Activated T-cell treated with anti-CD3 and anti-CD28 coated beads for 48 hours (primary cell): ENCODE measurements at regions not wholly inside any gene's neighbourhood (a gene's known extent, or its start where the extent isn't known, plus 50 kb on each side); places are given as distances from the start of the nearest gene placed in this dataset.
"Not testable (repeated sequence)": the region's sequence is repeated elsewhere in the genome, so short reads cannot be mapped to it uniquely, and the experiment has no call there.

ENCODE experiments used
- DNase-seq: peaks from one replicate; pipeline ENCODE4 v3.0.0-alpha.2; 2020; ENCODE audit warnings: low read depth

DNA sequence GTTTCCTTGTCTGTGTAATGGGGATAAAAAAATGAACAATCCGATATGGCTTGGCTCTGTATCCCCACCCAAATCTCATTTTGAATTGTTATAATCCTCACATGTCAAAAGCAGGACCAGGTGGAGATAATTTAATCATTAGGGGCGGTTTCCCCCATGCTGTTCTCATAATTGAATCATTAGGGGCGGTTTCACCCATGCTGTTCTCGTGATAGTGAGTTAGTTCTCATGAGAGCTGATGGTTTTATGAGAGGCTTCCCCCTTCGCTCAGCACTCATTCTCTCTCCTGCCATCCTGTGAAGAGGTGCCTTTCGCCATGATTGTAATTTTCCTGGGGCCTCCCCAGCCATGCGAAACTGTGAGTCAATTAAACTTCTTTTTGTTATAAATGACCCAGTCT, 633.5 kb downstream of the RAPGEF2 start:
- no peak for DNase-seq

- no peak for DNase-seq
Measured at GRCh38 chr4:159743971-159744370, 641.1 kb downstream of the RAPGEF2 start.

DNA sequence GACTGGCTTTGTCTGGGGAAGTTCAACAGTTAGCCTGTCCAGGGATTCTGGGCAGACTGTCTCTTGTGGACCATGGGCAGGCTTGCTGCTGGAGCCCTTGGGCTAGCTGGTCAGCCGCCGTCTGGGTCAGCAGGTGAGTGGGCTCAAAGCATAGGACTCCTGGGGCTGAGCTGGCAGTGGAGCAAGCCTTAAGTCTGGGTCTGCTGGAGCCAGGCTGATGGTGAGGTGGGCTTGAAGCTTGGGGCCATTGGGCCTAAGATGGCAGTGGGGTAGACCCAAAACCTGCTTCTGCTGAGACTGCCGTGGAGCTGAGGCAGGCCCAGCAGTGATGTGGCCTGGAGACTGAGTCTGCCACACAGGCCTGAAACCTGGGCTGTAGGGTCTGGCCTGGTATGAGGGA, 645.1 kb downstream of the RAPGEF2 start:
- DNase-seq, result no peak

DNA sequence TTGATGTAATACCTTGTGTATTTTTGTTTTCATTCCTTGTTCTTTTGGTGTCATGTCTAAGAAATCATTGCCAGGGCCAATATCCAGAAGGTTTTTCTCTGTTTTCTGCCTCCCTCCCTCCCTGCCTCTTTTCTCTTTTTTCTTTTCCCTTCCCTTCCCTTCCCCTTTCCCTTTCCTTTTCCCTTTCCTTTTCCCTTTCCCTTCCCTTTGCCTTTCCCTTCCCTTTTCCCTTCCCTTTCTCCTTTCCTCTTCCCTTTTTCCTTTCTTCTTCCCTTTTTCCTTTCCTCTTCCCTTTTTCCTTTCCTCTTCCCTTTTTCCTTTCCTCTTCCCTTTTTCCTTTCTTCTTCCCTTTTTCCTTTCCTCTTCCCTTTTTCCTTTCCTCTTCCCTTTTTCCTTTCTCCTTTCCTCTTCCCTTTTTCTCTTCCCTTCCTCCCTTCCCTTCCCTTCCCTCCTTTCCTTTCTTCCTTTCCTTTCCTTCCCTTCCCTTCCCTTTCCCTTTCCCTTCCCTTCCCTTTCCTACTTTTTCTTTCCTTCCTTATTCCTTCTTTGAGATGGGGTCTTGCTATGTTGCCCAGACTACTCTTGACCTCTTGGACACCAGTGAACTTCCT, 646.1 kb downstream of the RAPGEF2 start:
- DNase-seq, result no peak

DNA sequence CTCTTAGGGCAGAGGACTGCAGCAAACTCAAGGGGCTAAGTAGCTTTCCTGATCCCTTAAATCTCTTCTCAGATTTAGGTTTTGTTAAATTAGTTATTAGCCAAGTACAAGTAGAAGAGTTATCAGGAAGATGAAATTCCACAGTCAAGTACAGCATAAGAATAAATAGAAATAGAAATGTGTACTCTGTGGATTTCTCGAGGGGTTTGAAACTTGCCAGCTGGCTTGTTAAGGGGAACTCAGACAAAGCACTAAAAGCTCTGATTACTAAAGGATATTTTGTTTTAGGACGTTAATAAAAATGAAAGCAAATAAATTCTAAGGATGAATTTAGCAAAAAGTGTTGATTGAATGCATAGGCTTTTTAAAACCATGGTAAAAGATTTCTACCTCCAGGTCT, 654.6 kb downstream of the RAPGEF2 start:
- no peak for DNase-seq

GRCh38 chr4:159758061-159758460, 655.2 kb downstream of the RAPGEF2 start:
- no peak for DNase-seq

- DNase-seq, result no peak
Measured at GRCh38 chr4:159762672-159763071, 659.8 kb downstream of the RAPGEF2 start.

- DNase-seq, result no peak
Measured at GRCh38 chr4:159764343-159764952, 661.6 kb downstream of the RAPGEF2 start.

DNA sequence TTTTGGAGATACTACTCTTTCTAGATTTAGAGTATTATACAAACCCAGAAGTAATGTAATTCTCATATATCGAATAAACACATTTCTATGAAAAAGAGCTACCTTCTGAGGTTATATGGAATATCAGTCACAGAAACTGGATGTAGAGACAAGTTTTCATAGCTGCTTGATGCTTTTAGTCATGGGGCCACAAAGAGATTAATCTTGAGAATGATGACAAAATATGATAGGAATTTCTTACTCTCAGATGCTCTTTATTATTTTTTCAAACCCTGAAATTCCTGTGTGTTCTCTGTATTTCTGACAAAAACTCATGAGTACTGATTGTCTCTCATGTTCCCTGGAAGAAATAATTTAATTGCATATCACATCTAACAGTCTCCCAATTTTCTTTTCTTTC, 662.5 kb downstream of the RAPGEF2 start:
- no peak for DNase-seq

- no peak for DNase-seq
Measured at GRCh38 chr4:159766241-159766640, 663.4 kb downstream of the RAPGEF2 start.

- DNase-seq, result no peak
Measured at GRCh38 chr4:159767406-159767805, 664.5 kb downstream of the RAPGEF2 start.

DNA sequence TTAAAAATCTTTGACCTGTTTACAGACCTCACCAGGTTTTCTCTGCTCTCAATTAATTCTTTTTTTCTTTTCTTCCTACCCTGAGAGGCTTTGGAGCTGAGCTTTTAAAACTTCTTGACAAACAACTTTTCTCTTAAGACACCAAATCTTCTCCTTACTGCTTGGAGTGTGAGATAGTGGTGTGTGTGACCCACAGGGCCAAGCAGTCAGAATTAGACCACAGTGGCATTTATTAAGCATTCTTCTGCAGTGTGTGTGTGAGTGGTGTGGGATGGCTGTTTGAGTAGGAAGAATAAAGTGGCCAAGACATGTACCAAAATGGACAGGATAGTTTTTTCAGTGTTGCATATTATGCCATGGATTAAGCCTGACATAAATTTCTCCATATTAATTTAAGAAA, 665.1 kb downstream of the RAPGEF2 start:
- no peak for DNase-seq

- DNase-seq, result no peak
Measured at GRCh38 chr4:159770401-159770800, 667.5 kb downstream of the RAPGEF2 start.

DNA sequence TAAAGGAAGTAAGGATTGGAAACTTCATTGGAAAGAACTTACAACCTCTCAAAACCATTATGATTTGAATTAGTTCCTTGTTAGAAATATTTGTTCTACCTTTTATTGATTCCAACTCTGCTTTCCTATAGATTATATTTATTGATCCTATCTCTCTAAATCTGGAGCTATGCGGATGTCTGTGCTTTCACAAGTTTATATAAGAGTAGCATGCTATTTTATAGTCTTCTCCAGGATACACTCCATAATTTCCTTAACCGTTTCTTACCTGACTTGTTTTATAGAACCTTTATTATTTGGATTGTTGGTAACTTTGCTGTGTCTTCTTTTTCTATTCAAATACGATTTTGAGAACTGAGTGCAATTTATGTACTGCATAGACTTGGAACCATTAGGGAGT, 668.1 kb downstream of the RAPGEF2 start:
- no peak for DNase-seq

DNA sequence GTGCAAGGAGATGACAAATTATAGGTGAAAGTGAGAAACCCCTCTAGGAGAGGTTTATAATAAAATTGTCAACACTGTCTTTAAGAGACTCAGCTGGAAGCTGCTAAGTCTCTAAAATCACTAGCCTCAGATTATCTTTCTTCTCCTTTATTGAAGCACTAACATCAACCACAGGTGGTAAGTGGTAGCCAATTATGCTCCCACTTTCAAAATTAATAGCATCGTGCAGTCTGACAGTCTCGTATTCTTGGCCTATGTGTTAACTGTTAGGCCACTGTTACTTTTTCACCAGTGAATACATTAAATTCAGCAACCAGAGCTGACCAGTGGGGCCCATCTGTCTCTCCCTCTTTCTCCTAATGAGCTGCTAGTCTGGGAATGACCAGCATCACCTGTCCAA, 674.1 kb downstream of the RAPGEF2 start:
- DNase-seq, result no peak

DNA sequence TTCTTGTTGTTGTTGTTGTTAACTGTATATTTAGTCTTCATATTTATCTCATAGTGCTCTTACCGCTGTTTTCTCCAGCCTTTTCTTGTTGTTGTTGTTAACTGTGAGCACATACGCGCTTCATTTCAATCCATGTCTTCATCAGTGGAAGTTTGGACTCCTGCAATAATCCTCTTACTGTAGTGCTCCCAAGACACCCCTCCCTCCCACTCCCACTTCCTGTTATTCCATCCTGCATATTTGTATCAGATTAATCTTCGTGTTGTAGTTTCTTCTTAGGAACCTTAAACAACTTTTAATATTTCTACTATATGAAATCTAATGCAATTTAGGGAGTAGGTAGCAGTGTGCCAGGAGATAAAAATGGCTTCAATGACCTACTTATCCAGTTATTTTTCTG, 674.8 kb downstream of the RAPGEF2 start:
- no peak for DNase-seq

- no peak for DNase-seq
Measured at GRCh38 chr4:159778298-159778697, 675.4 kb downstream of the RAPGEF2 start.

GRCh38 chr4:159779716-159780115, 676.8 kb downstream of the RAPGEF2 start:
- DNase-seq, result no peak

- DNase-seq, result no peak
Measured at GRCh38 chr4:159780196-159780922, 677.5 kb downstream of the RAPGEF2 start.

DNA sequence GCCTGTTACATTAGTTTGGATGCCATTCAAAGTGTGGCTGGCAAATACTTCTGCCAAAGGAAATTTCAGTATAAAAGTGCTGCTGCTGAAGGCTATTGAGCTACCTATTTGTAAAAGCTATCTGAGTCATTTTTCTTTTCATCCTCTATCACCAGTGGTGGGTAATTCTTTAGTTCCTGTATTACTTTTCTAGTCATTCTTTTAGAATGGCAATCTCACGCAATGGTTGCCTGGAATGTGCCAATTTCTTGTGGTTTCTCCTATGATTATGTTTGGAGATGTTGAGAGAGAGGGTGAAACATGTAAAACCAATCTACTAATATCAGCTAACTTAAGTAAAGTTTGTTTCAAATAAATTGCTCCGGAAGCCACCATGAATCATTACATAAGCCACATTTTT, 685.0 kb downstream of the RAPGEF2 start:
- no peak for DNase-seq

- no peak for DNase-seq
Measured at GRCh38 chr4:159791334-159791733, 688.5 kb downstream of the RAPGEF2 start.

GRCh38 chr4:159804592-159804991, 701.7 kb downstream of the RAPGEF2 start:
- DNase-seq, result not testable (repeated sequence)

DNA sequence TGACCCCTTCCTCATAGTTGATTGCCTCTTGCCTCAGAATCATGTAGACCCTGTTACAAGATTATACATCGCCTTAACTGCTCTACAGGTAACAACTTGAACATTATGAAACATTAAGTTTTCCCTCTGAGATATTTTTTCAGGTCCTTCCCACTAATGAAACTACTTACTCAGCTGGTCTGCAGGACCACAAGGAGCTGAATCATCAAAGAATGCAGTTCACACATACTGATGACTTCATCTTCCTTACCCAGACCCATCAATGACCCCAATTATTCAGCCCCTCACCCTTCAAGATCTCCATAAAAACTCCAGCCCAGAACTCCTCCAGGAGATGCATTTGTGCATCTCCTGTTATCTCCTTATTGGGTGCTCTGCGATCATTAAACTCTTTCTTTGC, 720.9 kb downstream of the RAPGEF2 start:
- no peak for DNase-seq

GRCh38 chr4:159828687-159829086, 725.8 kb downstream of the RAPGEF2 start:
- no peak for DNase-seq
